ENCODE measurements at regions not wholly inside any gene's neighbourhood (a gene's known extent, or its start where the extent isn't known, plus 50 kb on each side); places are given as distances from the start of the nearest gene placed in this dataset.
"Not testable (repeated sequence)": the region's sequence is repeated elsewhere in the genome, so short reads cannot be mapped to it uniquely, and the experiment has no call there.

- peaks cover 11 to 30% (median 12%) of the 10 kb centered on the region in 7 donors for H3K9me3 Mint-ChIP-seq
- no peak overlapping the region for H3K9ac ChIP-seq (ENCODE audit: insufficient read depth, low read length, poor library complexity, severe bottlenecking)
- no peak overlapping the region for H3K4me2 ChIP-seq (replicated peaks; ENCODE audit: extremely low read depth, low read length, poor library complexity, severe bottlenecking)
- H3K27me3 Mint-ChIP-seq (ENCODE audit: low read depth in 3 of 3), result no peaks in the 10 kb centered on the region
- no peaks in the 10 kb centered on the region for H3K4me1 ChIP-seq (ENCODE audit: control insufficient read depth in 1 of 2, insufficient read depth in 2 of 2, low read length in 2 of 2)
- TF ChIP-seq CTCF (IDR thresholded peaks at IDR 0.05), result no peak
- DNase-seq, result no peak
- no peak overlapping the region for H2AFZ ChIP-seq (ENCODE audit: insufficient read depth, low read depth, low read length, poor library complexity, severe bottlenecking)
- no peaks in the 10 kb centered on the region for H3K36me3 Mint-ChIP-seq
- H3K27ac Mint-ChIP-seq, result no peak overlapping the region
- no peak overlapping the region for H3K4me3 ChIP-seq (replicated peaks in 1 of 3; ENCODE audit: low read depth in 2 of 3, low read length in 3 of 3)
- 69% methylated on average over 5 of the region's 6 CpGs for WGBS (ENCODE audit: insufficient coverage)
- H3K4me1 Mint-ChIP-seq, result no peaks in the 10 kb centered on the region
- H3K4me3 Mint-ChIP-seq, result no peak overlapping the region
- H3K9me3 ChIP-seq (replicated peaks in 1 of 2; ENCODE audit: control insufficient read depth in 1 of 2, insufficient read depth in 1 of 2, low read length in 2 of 2), result peaks cover 21 to 22% of the 10 kb centered on the region in 2 donors
- H3K27ac ChIP-seq (ENCODE audit: low read depth in 1 of 2, low read length in 2 of 2), result no peak overlapping the region
- H3K36me3 ChIP-seq (replicated peaks in 1 of 2; ENCODE audit: control insufficient read depth in 1 of 2, insufficient read depth in 2 of 2, low read length in 2 of 2), result no peaks in the 10 kb centered on the region
- H3K79me2 ChIP-seq (ENCODE audit: insufficient read depth, low read length), result no peaks in the 10 kb centered on the region
- intact Hi-C loops (cut with micrococcal nuclease), result no loop called here
- no peaks in the 10 kb centered on the region for H4K20me1 ChIP-seq (ENCODE audit: insufficient read depth, low read length)
- H3K27me3 ChIP-seq (ENCODE audit: control insufficient read depth in 2 of 2, insufficient read depth in 2 of 2, low read length in 2 of 2), result no peaks in the 10 kb centered on the region
These were observed 532.1 kb upstream of the PITX2 start for GRCh38 chr4:111154934-111155333.

- H3K4me2 ChIP-seq (replicated peaks; ENCODE audit: extremely low read depth, low read length, poor library complexity, severe bottlenecking); H3K36me3 ChIP-seq (replicated peaks in 1 of 2; ENCODE audit: control insufficient read depth in 1 of 2, insufficient read depth in 2 of 2, low read length in 2 of 2); H3K27ac Mint-ChIP-seq; H3K9ac ChIP-seq (ENCODE audit: insufficient read depth, low read length, poor library complexity, severe bottlenecking); H3K4me3 ChIP-seq (replicated peaks in 1 of 3; ENCODE audit: low read depth in 2 of 3, low read length in 3 of 3); H4K20me1 ChIP-seq (ENCODE audit: insufficient read depth, low read length); H3K27ac ChIP-seq (ENCODE audit: low read depth in 1 of 2, low read length in 2 of 2); DNase-seq; H3K4me1 Mint-ChIP-seq; H2AFZ ChIP-seq (ENCODE audit: insufficient read depth, low read depth, low read length, poor library complexity, severe bottlenecking); H3K4me3 Mint-ChIP-seq; H3K4me1 ChIP-seq (ENCODE audit: control insufficient read depth in 1 of 2, insufficient read depth in 2 of 2, low read length in 2 of 2); intact Hi-C loops (cut with micrococcal nuclease); H3K36me3 Mint-ChIP-seq; H3K27me3 ChIP-seq (ENCODE audit: control insufficient read depth in 2 of 2, insufficient read depth in 2 of 2, low read length in 2 of 2); H3K27me3 Mint-ChIP-seq (ENCODE audit: low read depth in 3 of 3); H3K79me2 ChIP-seq (ENCODE audit: insufficient read depth, low read length): not testable (repeated sequence)
- H3K9me3 ChIP-seq (replicated peaks in 1 of 2; ENCODE audit: control insufficient read depth in 1 of 2, insufficient read depth in 1 of 2, low read length in 2 of 2), result peaks cover 7 to 17% of the 10 kb centered on the region in 2 donors
- H3K9me3 Mint-ChIP-seq, result peaks cover 3 to 16% (median 9%) of the 10 kb centered on the region in 7 donors
- 68% methylated on average over 4 of the region's 4 CpGs for WGBS (ENCODE audit: insufficient coverage)
These were observed 541.7 kb upstream of the PITX2 start for GRCh38 chr4:111164556-111164955.

Data from CD14-positive monocyte (primary cell).